Neural progenitor cell (in vitro differentiated cells): ENCODE measurements at regions not wholly inside any gene's neighbourhood (a gene's known extent, or its start where the extent isn't known, plus 50 kb on each side); places are given as distances from the start of the nearest gene placed in this dataset.

ENCODE experiments used
- CTCF ChIP-seq: fragments of 200-600 bp; sonication (generic); IDR thresholded peaks from 2 replicates; pipeline ENCODE4 v1.5.1; 2017; ENCODE audit warnings: antibody characterized with exemption, mild to moderate bottlenecking
- EZH2 ChIP-seq: fragments of 200-600 bp; sonication (generic); IDR thresholded peaks from 2 replicates; pipeline ENCODE4 v1.6.1; 2017; ENCODE audit warnings: antibody characterized with exemption, mild to moderate bottlenecking, moderate library complexity
- EZH2phosphoT487 ChIP-seq: fragments of 200-600 bp; sonication (generic); IDR thresholded peaks from 2 replicates; pipeline ENCODE4 v1.6.1; 2017; ENCODE audit warnings: antibody characterized with exemption

- TF ChIP-seq CTCF (no peak), EZH2 (no peak), EZH2phosphoT487 (no peak)
Measured at GRCh38 chr7:68748934-68749900, 849.1 kb upstream of the AUTS2 start.
